ENCODE measurements at regions not wholly inside any gene's neighbourhood (a gene's known extent, or its start where the extent isn't known, plus 50 kb on each side); places are given as distances from the start of the nearest gene placed in this dataset.

DNA sequence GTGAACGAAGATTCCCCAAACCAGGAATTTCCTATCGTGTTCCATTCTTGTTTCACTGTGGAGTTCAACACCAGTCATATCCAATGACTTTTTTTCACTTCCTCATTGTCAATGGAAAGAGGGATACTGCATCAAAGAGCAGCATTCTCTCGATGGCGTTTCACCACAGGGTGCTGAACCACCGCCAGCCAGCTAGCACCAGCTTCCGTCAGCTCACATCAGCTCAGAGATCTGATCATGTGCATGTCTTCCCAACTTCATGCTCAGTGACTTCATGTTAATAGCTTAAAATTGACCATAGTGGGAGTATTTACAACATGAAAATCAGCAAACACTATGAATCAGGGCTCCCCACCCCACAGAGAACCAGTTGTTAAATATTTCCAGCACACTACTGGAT is 359.9 kb downstream of the TNS1 start:
- no peak for TF ChIP-seq POLR2A (IDR thresholded peaks at IDR 0.05)
- TF ChIP-seq CTCF (IDR thresholded peaks at IDR 0.05) = no peak
- TF ChIP-seq POLR2AphosphoS5 (IDR thresholded peaks at IDR 0.05) = no peak
- no peak overlapping the region for H3K27ac ChIP-seq
- intact Hi-C loops (cut with DNase I; ENCODE audit: low total_unique reads) = no loop called here

DNA sequence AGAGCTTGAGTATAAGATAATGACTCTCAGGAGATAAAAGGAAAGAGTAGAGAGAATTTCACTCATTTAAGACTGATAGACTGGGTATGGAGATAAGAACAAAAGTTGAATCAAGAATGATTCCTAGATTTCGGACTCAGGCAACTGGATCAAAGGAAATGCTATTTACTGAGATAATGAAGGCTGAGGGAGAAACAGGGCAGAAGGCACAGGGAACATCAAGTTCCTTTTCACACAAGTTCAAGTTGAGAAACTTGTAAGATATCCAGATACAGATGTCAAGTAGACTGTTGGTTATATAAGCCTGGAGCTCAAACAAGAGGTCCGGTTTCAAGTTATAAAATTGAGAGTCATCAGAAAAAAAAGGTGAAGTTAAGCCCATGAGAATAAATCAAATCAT is 360.8 kb downstream of the TNS1 start:
- TF ChIP-seq POLR2AphosphoS5 (IDR thresholded peaks at IDR 0.05) (no peak), CTCF (IDR thresholded peaks at IDR 0.05) (no peak), POLR2A (IDR thresholded peaks at IDR 0.05) (no peak)
- intact Hi-C loops (cut with DNase I; ENCODE audit: low total_unique reads) = no loop called here
- H3K27ac ChIP-seq = no peak overlapping the region
- no peaks in the 10 kb centered on the region for H3K4me1 ChIP-seq
- H3K27me3 ChIP-seq = no peaks in the 10 kb centered on the region
- DNase-seq (ENCODE audit: low spot score in 2 of 2) = no peak
- no peaks in the 10 kb centered on the region for H3K36me3 ChIP-seq
- H3K9me3 ChIP-seq = no peaks in the 10 kb centered on the region
- no peak overlapping the region for H3K4me3 ChIP-seq

More for the DNA sequence above, 359.9 kb downstream of the TNS1 start:
- Histone ChIP-seq H3K9me3 (no peaks in the 10 kb centered on the region), H3K4me3 (no peak overlapping the region), H3K4me1 (no peaks in the 10 kb centered on the region), H3K27me3 (no peaks in the 10 kb centered on the region), H3K36me3 (no peaks in the 10 kb centered on the region)
- DNase-seq (ENCODE audit: low spot score in 2 of 2) = no peak

- Histone ChIP-seq H3K27me3 (no peaks in the 10 kb centered on the region), H3K36me3 (no peaks in the 10 kb centered on the region), H3K27ac (no peak overlapping the region), H3K4me1 (no peaks in the 10 kb centered on the region), H3K4me3 (no peak overlapping the region), H3K9me3 (no peaks in the 10 kb centered on the region)
- TF ChIP-seq POLR2AphosphoS5 (IDR thresholded peaks at IDR 0.05) (no peak), CTCF (IDR thresholded peaks at IDR 0.05) (no peak), POLR2A (IDR thresholded peaks at IDR 0.05) (no peak)
- intact Hi-C loops (cut with DNase I; ENCODE audit: low total_unique reads) = no loop called here
- no peak for DNase-seq (ENCODE audit: low spot score in 2 of 2)
Measured at GRCh38 chr2:217639481-217639880, 363.3 kb downstream of the TNS1 start.

- Histone ChIP-seq H3K27ac (no peak overlapping the region), H3K27me3 (no peaks in the 10 kb centered on the region), H3K4me3 (no peak overlapping the region), H3K4me1 (no peaks in the 10 kb centered on the region), H3K36me3 (no peaks in the 10 kb centered on the region), H3K9me3 (no peaks in the 10 kb centered on the region)
- no peak for DNase-seq (ENCODE audit: low spot score in 2 of 2)
- intact Hi-C loops (cut with DNase I; ENCODE audit: low total_unique reads) = no loop called here
- no peak for TF ChIP-seq CTCF (IDR thresholded peaks at IDR 0.05)
- no peak for TF ChIP-seq POLR2A (IDR thresholded peaks at IDR 0.05)
- no peak for TF ChIP-seq POLR2AphosphoS5 (IDR thresholded peaks at IDR 0.05)
Measured at GRCh38 chr2:217638533-217638932, 364.3 kb downstream of the TNS1 start.

- intact Hi-C loops (cut with DNase I; ENCODE audit: low total_unique reads) = no loop called here
- TF ChIP-seq CTCF (IDR thresholded peaks at IDR 0.05) (no peak), POLR2AphosphoS5 (IDR thresholded peaks at IDR 0.05) (no peak), POLR2A (IDR thresholded peaks at IDR 0.05) (no peak)
- H3K36me3 ChIP-seq = no peaks in the 10 kb centered on the region
- no peak for DNase-seq (ENCODE audit: low spot score in 2 of 2)
- H3K4me3 ChIP-seq = no peak overlapping the region
- H3K27ac ChIP-seq = no peak overlapping the region
- H3K27me3 ChIP-seq = no peaks in the 10 kb centered on the region
- H3K9me3 ChIP-seq = no peaks in the 10 kb centered on the region
- H3K4me1 ChIP-seq = no peaks in the 10 kb centered on the region
Measured at GRCh38 chr2:217638031-217638430, 364.8 kb downstream of the TNS1 start.
